Posterior vena cava (tissue), 2 donors: ENCODE measurements at regions not wholly inside any gene's neighbourhood (a gene's known extent, or its start where the extent isn't known, plus 50 kb on each side); places are given as distances from the start of the nearest gene placed in this dataset.
"Not testable (repeated sequence)": the region's sequence is repeated elsewhere in the genome, so short reads cannot be mapped to it uniquely, and the experiment has no call there.

Experiments
- DNase-seq: peaks from one replicate; pipeline ENCODE4 v3.0.0-alpha.2; 2020; ENCODE audit warnings: low spot score
- intact Hi-C, 2 donors: fragments of 100-400 bp; cut with DNase I; formaldehyde crosslinking; loops; one replicate each; pipeline versions ENCODE4 v1.14.1 to v1.14.2; 2022 to 2023
- donor health status: DM: yes; HTN: yes; CAD: no.
- donor health status: DM: yes; HTN: yes; CAD: no.

GRCh38 chrX:30008031-30008430, 207.3 kb upstream of the MAGEB2 start:
- intact Hi-C loops: no loop called here
- no peak for DNase-seq

GRCh38 chrX:30010471-30010870, 204.9 kb upstream of the MAGEB2 start:
- no peak for DNase-seq
- intact Hi-C loops: no loop called here

- intact Hi-C loops: no loop called here
Measured at GRCh38 chrX:30015440-30015839, 199.9 kb upstream of the MAGEB2 start.

GRCh38 chrX:30027636-30028035, 187.7 kb upstream of the MAGEB2 start:
- DNase-seq: no peak
- intact Hi-C loops: no loop called here

More at GRCh38 chrX:30015440-30015839, 199.9 kb upstream of the MAGEB2 start:
- no peak for DNase-seq

GRCh38 chrX:30036406-30036805, 179.0 kb upstream of the MAGEB2 start:
- intact Hi-C loops, DNase-seq: not testable (repeated sequence)

GRCh38 chrX:30039768-30040167, 175.6 kb upstream of the MAGEB2 start:
- intact Hi-C loops: no loop called here
- DNase-seq: no peak

- intact Hi-C loops: no loop called here
- DNase-seq: no peak
Measured at GRCh38 chrX:30060718-30061117, 154.6 kb upstream of the MAGEB2 start.

- intact Hi-C loops: no loop called here
- no peak for DNase-seq
Measured at GRCh38 chrX:30065226-30065625, 150.1 kb upstream of the MAGEB2 start.

GRCh38 chrX:30067677-30068076, 147.7 kb upstream of the MAGEB2 start:
- intact Hi-C loops: no loop called here
- DNase-seq: no peak

- intact Hi-C loops: no loop called here
- no peak for DNase-seq
Measured at GRCh38 chrX:30085571-30085970, 129.8 kb upstream of the MAGEB2 start.

- no peak for DNase-seq
- intact Hi-C loops: no loop called here
Measured at GRCh38 chrX:30111431-30111830, 103.9 kb upstream of the MAGEB2 start.

- intact Hi-C loops: loop anchor here in 1 of 2 donors (2.0 kb wide), 1 partner anchor 71 kb away; no protein-coding TSS in a partner anchor
- no peak for DNase-seq
Measured at GRCh38 chrX:30141966-30142365, 73.4 kb upstream of the MAGEB2 start.

- intact Hi-C loops: no loop called here
- no peak for DNase-seq
Measured at GRCh38 chrX:30144221-30144620, 71.1 kb upstream of the MAGEB2 start.

- intact Hi-C loops: no loop called here
Measured at GRCh38 chrX:30144971-30145731, 70.2 kb upstream of the MAGEB2 start.

GRCh38 chrX:30147996-30148643, 67.2 kb upstream of the MAGEB2 start:
- intact Hi-C loops: no loop called here
- DNase-seq: no peak

More at GRCh38 chrX:30144971-30145731, 70.2 kb upstream of the MAGEB2 start:
- no peak for DNase-seq

- intact Hi-C loops, DNase-seq: not testable (repeated sequence)
Measured at GRCh38 chrX:30149206-30149605, 66.2 kb upstream of the MAGEB2 start.

- DNase-seq: no peak
- intact Hi-C loops: no loop called here
Measured at GRCh38 chrX:30150196-30150895, 65.0 kb upstream of the MAGEB2 start.

- no peak for DNase-seq
- intact Hi-C loops: no loop called here
Measured at GRCh38 chrX:30151964-30152363, 63.4 kb upstream of the MAGEB2 start.

- no peak for DNase-seq
- intact Hi-C loops: no loop called here
Measured at GRCh38 chrX:30153175-30153880, 62.0 kb upstream of the MAGEB2 start.

- DNase-seq: no peak
- intact Hi-C loops: no loop called here
Measured at GRCh38 chrX:30153881-30154260, 61.5 kb upstream of the MAGEB2 start.
